GM21447 (cell line): ENCODE measurements at regions not wholly inside any gene's neighbourhood (a gene's known extent, or its start where the extent isn't known, plus 50 kb on each side); places are given as distances from the start of the nearest gene placed in this dataset.

Source experiments
- ATAC-seq: cut with Tn5 transposase; IDR thresholded peaks from one replicate; pipeline ENCODE4 v1.9.1; 2021; ENCODE audit not compliant: unreplicated experiment

DNA sequence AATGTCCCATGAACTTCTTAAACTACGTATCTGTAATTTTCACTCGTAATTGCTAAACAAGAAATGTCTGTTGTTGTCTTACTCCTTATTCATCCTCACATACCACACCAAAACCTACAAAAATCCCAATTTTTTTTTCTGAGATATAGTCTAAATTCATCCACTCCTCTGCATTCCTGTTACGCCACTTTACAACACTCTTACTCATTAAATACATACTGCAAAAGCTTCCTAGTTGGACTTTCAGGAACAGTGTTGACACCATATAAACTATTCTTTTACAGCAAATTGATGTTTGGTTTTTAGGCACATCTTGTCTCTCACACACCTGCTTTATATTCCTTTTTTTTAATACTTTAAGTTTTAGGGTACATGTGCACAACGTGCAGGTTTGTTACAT lies 934.9 kb upstream of the CADM2 start:
- no peak for ATAC-seq

DNA sequence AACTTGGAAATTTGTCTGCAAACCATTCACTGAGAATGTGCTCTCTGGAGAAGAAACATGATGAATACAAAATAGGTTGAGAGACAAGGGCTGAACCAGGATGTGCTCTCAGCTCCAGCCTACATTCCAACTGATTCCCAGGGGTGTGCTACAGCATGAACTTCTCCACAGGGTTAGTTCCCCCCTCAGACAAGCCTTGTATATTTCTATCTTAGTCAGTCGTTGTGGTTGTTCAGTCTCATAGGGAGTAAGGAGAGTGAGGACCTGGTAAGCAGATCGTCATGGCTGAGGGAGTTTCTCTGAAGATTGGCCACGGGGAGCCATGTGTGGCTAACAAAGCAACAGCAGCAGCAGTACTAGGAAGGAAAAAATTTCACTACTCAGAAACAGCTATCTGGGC lies 919.7 kb upstream of the CADM2 start:
- ATAC-seq = no peak

GRCh38 chr3:84042399-84043106 lies 916.2 kb upstream of the CADM2 start:
- ATAC-seq = no peak

DNA sequence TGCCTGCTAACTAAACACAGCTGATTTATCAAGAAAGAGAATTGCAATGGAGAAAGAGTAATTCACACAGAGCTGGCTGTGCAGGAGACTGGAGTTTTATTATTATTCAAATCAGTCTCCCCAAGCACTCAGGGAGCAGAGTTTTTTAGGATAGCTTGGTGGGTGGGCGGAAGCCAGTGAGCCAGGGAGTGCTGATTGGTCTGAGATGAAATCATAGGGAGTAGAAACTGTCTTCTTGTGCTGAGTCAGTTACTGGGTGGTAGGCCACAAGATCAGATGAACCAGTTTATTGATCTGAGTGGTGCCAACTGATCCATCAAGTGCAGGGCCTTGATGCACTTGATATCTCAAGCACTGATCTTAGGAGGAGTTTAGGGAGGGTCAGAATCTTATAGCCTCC lies 891.9 kb upstream of the CADM2 start:
- no peak for ATAC-seq

DNA sequence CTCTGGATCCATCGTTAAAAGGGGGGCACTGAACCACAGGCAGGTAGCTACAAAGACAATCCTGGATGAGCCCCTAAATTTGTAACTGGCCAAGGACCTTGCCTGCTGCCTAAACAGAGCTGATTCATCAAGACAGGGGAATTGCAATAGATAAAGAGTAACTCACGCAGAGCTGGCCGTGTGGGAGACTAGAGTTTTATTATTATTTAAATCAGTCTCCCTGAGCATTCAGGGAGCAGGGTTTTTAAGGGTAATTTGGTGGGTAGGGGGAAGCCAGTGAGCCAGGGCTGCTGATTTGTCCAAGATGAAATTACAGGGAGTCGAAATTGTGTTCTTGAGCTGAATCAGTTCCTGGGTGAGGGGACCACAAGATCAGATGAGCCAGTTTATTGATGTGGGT lies 885.1 kb upstream of the CADM2 start:
- ATAC-seq = no peak

- ATAC-seq = no peak
These were observed 884.0 kb upstream of the CADM2 start for GRCh38 chr3:84074767-84075166.

GRCh38 chr3:84077479-84077878 lies 881.3 kb upstream of the CADM2 start:
- ATAC-seq = no peak

DNA sequence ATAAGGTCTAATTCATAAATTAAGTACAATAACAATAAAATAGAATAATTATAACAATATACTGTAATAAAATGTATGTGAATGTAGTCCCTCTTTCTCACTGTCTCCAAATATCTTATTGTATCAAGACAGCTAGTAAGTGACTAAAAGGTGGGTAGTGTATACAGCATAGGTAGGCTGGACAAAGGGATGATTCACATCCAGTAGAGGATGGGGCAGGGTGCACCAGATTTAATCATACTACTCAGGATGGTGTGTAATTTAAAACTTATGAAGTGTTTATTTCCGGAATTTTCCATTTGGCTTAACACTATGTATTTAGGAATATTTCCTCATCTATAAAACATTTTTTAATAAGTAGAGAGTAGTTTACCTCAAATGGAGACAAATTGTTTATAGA lies 876.1 kb upstream of the CADM2 start:
- ATAC-seq = no peak

DNA sequence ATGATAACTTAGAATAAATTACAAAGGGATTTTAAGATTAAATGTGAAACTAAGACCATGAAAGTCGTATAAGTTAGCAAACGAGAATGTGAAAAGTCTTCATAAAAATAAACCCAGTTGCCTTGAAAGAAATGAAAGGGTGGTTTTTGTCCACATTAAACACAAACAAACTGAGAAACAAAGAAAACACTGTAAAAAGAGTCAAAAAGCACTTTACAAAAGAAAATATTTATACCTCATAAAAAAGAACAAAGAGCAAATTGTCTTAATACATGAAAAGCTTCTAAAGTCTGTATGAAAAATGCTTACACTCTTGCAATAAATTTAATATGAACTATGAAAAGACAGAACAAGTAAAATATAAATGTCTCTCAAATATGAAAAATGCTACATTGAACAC lies 865.9 kb upstream of the CADM2 start:
- ATAC-seq = no peak

- no peak for ATAC-seq
These were observed 862.6 kb upstream of the CADM2 start for GRCh38 chr3:84096188-84096587.

DNA sequence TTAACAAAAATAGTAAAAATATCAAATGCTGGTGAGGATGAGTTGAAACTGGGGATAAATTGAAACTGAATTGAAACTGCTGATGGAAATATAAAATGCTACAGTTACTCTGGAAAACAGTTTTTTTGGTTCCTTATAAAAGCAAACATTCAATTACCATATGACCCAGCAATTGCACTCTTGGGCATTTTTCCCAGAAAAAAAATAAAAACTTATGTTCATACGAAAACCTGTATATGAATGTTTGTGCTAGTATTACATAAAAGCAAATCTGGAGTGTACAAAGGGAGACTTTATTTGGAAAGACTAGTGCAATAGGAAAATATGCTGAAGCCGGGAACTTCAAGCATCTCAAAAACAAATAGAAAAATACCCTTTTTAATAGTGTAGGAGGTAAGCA lies 857.9 kb upstream of the CADM2 start:
- ATAC-seq = no peak

DNA sequence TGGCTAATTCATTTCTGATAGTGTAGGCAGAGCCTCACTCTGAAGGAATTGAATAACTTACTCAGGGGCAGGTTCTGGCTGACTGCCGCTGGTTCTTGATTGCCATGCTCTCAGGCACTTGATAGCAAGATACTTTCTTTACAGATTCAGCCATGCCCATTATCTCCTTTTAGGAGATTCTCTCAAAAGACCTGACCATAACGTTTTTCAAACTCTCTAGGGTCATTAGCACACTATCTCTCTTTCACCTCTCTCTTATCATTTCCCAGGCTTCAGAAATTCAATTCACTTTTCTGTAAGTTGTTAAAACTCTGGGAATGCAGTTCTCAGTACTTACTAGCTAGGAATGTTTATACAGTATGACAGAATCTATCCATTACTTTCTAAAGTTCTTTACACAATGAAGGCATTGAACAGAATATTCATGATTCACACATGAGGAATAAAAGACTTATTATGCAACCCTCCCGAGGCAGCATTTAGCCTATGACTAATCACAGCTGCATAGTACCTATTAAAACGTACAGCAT lies 850.3 kb upstream of the CADM2 start:
- ATAC-seq = no peak

GRCh38 chr3:84109911-84110310 lies 848.9 kb upstream of the CADM2 start:
- no peak for ATAC-seq

DNA sequence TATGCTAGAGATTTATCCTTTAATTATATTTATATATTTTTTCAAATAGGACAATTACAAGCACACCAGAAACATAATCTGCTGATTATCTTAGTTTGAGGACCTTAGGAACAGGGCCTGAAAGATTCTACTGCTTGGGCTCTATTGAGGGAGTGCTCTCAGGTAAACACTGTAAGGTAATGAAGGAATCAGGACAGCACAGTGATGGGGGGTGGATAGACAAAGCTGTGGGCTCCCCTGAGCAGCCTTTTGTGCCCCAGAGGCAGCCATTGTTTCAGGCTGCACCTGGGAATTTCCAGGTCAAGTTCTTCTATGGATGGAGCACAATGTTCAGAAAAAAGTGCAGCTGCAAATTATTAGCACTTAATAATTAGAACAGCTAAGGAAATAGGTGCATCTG lies 848.0 kb upstream of the CADM2 start:
- no peak for ATAC-seq

GRCh38 chr3:84125201-84125721 lies 833.5 kb upstream of the CADM2 start:
- no peak for ATAC-seq

DNA sequence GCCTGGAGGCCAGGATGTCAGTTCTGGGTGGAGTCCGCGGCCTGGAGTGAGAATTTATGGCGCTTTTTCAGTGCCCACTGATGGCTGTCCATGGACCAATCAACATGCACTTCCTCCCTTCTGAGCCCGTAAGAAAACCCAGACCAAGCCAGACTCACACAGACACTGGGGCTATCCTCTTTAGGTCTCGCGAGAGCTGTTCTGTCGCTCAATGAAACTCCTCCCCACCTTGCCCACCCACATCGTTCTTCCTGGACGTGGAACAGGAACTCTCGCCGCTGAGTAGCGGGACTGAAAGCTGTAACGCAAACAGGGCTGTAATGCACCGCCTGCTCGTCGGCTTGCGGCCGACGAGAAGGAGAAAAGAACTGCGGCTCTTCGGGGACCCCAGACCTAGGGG lies 833.0 kb upstream of the CADM2 start:
- ATAC-seq = no peak

DNA sequence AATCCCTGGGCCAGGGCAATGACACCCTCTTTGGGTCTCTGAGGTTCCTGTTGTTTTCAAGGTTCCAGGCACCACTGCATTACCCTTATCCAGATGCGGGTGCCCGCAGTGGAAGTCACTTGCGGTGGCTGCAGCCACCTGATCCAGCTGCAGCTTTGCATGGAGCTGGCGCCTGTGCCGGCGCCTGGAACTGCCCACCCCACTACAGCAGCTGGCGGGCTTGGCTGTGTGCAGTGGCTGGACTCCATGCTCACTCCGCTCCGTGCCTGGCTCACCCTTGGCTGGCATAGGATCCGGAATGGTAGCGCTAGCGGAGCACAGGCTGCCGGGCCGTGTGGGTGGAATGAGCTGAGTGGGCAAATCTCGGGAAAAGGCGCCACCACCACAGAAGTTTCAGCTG lies 832.6 kb upstream of the CADM2 start:
- no peak for ATAC-seq

DNA sequence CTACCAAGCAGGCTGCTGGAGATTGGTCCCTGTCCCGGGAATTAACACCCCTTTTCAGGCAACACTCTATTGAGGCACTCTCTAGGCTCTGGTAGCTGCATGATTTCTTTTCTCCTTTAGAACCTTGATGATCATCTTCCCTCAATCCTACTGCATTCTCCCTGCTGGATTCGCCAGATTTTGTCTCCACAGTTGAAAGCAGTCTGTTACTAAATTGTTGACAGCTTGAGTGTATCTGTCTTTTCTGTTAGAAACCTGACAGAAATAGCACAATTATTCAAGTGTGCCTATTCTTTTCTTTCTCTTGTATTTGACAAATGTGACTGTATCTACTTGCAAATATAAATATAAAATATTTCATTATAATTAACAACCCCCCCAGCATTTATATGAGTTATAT lies 830.8 kb upstream of the CADM2 start:
- no peak for ATAC-seq

- no peak for ATAC-seq
These were observed 822.4 kb upstream of the CADM2 start for GRCh38 chr3:84136425-84136824.

DNA sequence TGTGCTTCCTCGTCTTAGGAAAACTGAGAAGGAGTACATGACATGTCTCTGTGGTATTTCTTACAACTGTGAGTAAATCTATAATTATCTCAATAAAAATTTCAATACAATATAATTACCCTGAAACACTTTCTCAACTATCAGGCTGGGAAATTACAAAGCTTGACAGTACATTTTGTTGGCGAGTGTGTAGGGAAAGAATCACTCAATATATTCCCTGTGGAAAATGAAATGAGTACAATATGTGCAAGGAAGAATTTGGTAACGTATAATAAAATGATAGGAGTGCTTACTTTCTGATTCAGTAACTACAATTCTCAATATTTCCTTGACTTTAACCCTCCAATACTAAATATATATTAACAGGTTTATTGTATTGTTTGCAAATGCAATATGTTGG lies 818.2 kb upstream of the CADM2 start:
- ATAC-seq = no peak

DNA sequence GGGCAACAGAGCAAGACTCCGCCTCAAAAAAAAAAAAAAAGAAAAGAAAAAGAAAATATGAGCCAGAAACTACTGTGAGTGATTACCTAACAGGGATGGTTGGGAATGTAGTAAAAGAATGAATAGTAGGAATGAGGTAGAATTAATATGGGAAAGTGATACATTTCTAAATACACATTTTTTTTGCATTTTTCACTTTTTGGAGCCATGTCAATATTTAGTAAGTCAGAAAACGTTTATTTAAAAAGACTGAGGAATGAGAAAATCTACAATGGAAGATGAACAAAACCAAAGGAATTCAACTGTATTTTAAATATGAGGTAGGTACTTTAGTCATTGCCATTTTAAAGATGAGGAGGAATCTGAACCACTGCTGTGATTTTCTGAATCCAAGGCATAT lies 817.2 kb upstream of the CADM2 start:
- no peak for ATAC-seq

- no peak for ATAC-seq
These were observed 793.5 kb upstream of the CADM2 start for GRCh38 chr3:84165328-84165727.

DNA sequence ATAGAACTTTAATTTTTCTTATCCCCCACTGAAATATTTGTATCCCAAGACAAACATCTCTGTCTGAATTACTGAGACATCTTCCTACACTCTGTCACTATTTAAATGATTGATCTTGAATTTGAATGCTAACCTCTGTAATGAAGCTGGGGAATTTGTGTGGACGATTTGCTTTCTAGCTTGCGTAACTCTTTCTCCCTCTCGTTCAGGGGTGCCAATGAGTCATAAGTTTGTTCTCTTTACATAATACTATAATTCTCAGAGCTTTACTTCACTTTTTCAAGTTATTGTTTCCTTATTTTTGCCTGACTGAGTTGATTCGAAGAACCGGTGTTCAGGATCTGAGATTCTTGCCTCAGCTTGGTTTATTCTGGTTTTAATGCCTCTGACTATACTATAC lies 783.3 kb upstream of the CADM2 start:
- ATAC-seq = no peak
